HG02981 (cell line): ENCODE measurements at regions not wholly inside any gene's neighbourhood (a gene's known extent, or its start where the extent isn't known, plus 50 kb on each side); places are given as distances from the start of the nearest gene placed in this dataset.
"Not testable (repeated sequence)": the region's sequence is repeated elsewhere in the genome, so short reads cannot be mapped to it uniquely, and the experiment has no call there.

Experiments
- ATAC-seq: cut with Tn5 transposase; IDR thresholded peaks from one replicate; pipeline ENCODE4 v1.9.1; 2021; ENCODE audit warnings: mild to moderate bottlenecking, moderate library complexity; ENCODE audit not compliant: unreplicated experiment

- ATAC-seq, result no peak
Measured at GRCh38 chr5:105898183-105898582, 1772.6 kb downstream of the EFNA5 start.

GRCh38 chr5:105885266-105885665 lies 1785.5 kb downstream of the EFNA5 start:
- no peak for ATAC-seq

- no peak for ATAC-seq
Measured at GRCh38 chr5:105882956-105883481, 1787.7 kb downstream of the EFNA5 start.

GRCh38 chr5:105878402-105878801 lies 1792.3 kb downstream of the EFNA5 start:
- ATAC-seq, result no peak

GRCh38 chr5:105877592-105877991 lies 1793.1 kb downstream of the EFNA5 start:
- ATAC-seq, result no peak

GRCh38 chr5:105874316-105874715 lies 1796.4 kb downstream of the EFNA5 start:
- no peak for ATAC-seq

GRCh38 chr5:105872569-105873270 lies 1798.0 kb downstream of the EFNA5 start:
- ATAC-seq, result no peak

GRCh38 chr5:105868038-105868780 lies 1802.5 kb downstream of the EFNA5 start:
- ATAC-seq, result no peak

GRCh38 chr5:105865834-105866233 lies 1804.9 kb downstream of the EFNA5 start:
- no peak for ATAC-seq

- not testable (repeated sequence) for ATAC-seq
Measured at GRCh38 chr5:105859350-105859749, 1811.4 kb downstream of the EFNA5 start.

GRCh38 chr5:105849701-105850100 lies 1821.0 kb downstream of the EFNA5 start:
- no peak for ATAC-seq

GRCh38 chr5:105840800-105841199 lies 1829.9 kb downstream of the EFNA5 start:
- ATAC-seq, result no peak

GRCh38 chr5:105836887-105837286 lies 1833.8 kb downstream of the EFNA5 start:
- no peak for ATAC-seq

- no peak for ATAC-seq
Measured at GRCh38 chr5:105836268-105836667, 1834.5 kb downstream of the EFNA5 start.

- no peak for ATAC-seq
Measured at GRCh38 chr5:105828821-105829220, 1841.9 kb downstream of the EFNA5 start.

- ATAC-seq, result no peak
Measured at GRCh38 chr5:105821800-105822199, 1848.9 kb downstream of the EFNA5 start.

- ATAC-seq, result no peak
Measured at GRCh38 chr5:105817914-105818313, 1852.8 kb downstream of the EFNA5 start.

- no peak for ATAC-seq
Measured at GRCh38 chr5:105817416-105817815, 1853.3 kb downstream of the EFNA5 start.

- no peak for ATAC-seq
Measured at GRCh38 chr5:105816961-105817360, 1853.8 kb downstream of the EFNA5 start.

- ATAC-seq, result no peak
Measured at GRCh38 chr5:105812304-105812703, 1858.4 kb downstream of the EFNA5 start.

GRCh38 chr5:105807951-105808350 lies 1862.8 kb downstream of the EFNA5 start:
- no peak for ATAC-seq

GRCh38 chr5:105807290-105807689 lies 1863.4 kb downstream of the EFNA5 start:
- ATAC-seq, result no peak
